ENCODE measurements at regions not wholly inside any gene's neighbourhood (a gene's known extent, or its start where the extent isn't known, plus 50 kb on each side); places are given as distances from the start of the nearest gene placed in this dataset.
"Not testable (repeated sequence)": the region's sequence is repeated elsewhere in the genome, so short reads cannot be mapped to it uniquely, and the experiment has no call there.

GRCh38 chr5:62886603-62887315 is 308.1 kb downstream of the LRRC70 start:
- Histone ChIP-seq H2AFZ (ENCODE audit: low read depth, low read length) (no peak overlapping the region), H3K4me3 (ENCODE audit: low read length) (no peak overlapping the region), H3K4me1 (ENCODE audit: insufficient read depth, low read length) (no peaks in the 10 kb centered on the region), H3K36me3 (ENCODE audit: insufficient read depth, low read length) (no peaks in the 10 kb centered on the region), H3K9me3 (ENCODE audit: low read length) (no peaks in the 10 kb centered on the region), H3K27me3 (ENCODE audit: insufficient read depth, low read length) (no peaks in the 10 kb centered on the region)

DNA sequence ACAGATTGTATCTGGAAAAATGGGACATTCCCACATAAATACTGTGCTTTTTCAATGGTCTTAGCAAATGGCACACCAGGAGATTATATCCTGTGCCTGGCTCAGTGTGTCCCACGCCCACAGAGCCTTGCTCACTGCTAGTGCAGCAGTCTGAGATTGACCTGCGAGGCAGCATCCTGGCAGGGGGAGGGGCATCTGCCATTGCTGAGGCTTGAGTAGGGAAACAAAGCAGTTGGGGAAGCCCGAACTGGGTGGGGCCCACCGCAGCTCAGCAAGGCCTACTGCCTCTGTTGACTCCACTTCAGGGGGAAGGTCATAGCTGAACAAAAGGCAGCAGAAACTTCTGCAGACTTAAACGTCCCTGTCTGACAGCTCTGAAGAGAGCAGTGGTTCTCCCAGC is 258.7 kb downstream of the LRRC70 start:
- not testable (repeated sequence) for H3K9me3 ChIP-seq (ENCODE audit: low read length); H3K36me3 ChIP-seq (ENCODE audit: insufficient read depth, low read length); H3K4me3 ChIP-seq (ENCODE audit: low read length)

GRCh38 chr5:62829604-62829986 is 251.0 kb downstream of the LRRC70 start:
- no peaks in the 10 kb centered on the region for H3K36me3 ChIP-seq (ENCODE audit: insufficient read depth, low read length)
- H3K4me3 ChIP-seq (ENCODE audit: low read length): no peak overlapping the region
- H3K9me3 ChIP-seq (ENCODE audit: low read length): no peaks in the 10 kb centered on the region

More for the DNA sequence above, 258.7 kb downstream of the LRRC70 start:
- H3K4me1 ChIP-seq (ENCODE audit: insufficient read depth, low read length); H3K27me3 ChIP-seq (ENCODE audit: insufficient read depth, low read length); H2AFZ ChIP-seq (ENCODE audit: low read depth, low read length): not testable (repeated sequence)

DNA sequence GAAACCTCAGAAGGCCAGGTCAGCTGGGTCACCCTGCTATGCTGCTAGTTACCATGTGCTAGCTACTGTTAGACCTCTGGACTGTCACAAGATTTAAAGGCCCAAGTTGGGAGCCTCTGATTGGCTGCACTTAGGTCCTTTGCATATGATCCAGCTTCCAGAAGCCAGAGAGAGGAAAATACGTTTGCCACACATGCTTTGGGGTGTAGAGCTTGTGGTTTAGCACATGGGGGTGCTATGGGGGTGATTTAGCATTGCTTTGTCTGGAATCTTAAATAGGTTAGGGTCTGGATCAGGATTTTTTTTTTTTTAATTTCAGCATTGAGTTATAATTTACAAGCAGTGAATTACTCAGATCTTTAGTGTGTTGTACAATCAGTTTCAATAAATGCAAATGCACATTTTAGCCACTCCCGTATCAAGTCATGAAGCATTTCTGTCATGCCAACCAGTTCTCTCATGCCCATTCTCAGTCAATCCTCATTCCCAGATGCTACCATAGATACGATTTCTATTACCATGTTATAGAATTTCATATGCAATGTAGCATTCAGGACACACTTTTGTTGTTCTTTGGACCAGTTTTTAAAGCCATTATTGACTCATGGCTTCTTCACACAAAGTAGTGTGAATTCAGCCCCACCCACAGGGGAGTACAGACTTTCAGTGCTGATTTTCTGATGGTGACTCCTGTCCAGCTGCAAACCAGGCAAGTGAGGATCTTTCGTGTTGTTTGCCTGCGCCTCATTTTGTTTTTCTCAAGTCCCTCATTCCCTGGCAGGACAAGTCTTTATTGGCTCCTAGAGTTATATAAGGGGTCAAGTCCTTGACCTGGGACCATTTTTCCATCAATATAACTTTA is 250.4 kb downstream of the LRRC70 start:
- Histone ChIP-seq H3K9me3 (ENCODE audit: low read length) (no peaks in the 10 kb centered on the region), H2AFZ (ENCODE audit: low read depth, low read length) (no peak overlapping the region), H3K4me3 (ENCODE audit: low read length) (no peak overlapping the region), H3K27me3 (ENCODE audit: insufficient read depth, low read length) (no peaks in the 10 kb centered on the region), H3K36me3 (ENCODE audit: insufficient read depth, low read length) (no peaks in the 10 kb centered on the region), H3K4me1 (ENCODE audit: insufficient read depth, low read length) (no peaks in the 10 kb centered on the region)

More at GRCh38 chr5:62829604-62829986, 251.0 kb downstream of the LRRC70 start:
- no peaks in the 10 kb centered on the region for H3K27me3 ChIP-seq (ENCODE audit: insufficient read depth, low read length)
- H3K4me1 ChIP-seq (ENCODE audit: insufficient read depth, low read length): no peaks in the 10 kb centered on the region
- H2AFZ ChIP-seq (ENCODE audit: low read depth, low read length): no peak overlapping the region

DNA sequence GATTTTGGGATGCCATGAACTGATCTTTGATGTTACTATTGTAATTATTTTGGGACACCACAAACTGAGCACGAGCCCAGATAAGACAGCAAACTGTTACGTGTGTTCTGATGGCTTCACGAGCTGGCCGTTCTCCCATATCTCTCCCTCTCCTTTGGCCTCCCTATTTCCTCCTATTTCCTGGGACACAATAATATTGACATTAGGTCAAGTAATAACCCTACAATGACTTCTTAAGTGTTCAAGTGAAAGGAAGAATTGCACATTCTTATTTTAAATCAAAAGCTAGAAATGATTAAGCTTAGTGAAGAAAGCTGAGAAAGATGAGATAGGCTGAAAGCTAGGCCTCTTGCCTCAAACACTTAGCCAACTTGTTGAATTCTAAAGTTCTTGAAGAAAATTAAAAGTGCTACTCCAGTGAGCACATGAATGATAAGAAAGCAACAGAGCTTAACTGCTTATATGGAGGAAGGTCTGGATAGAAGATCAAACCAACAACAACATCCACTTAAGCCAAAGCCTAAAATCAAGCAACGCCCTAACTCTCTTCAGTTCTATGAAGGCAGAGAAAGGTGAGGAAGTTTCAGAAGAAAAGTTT is 247.1 kb downstream of the LRRC70 start:
- Histone ChIP-seq H3K4me3 (ENCODE audit: low read length) (no peak overlapping the region), H3K36me3 (ENCODE audit: insufficient read depth, low read length) (no peaks in the 10 kb centered on the region), H3K4me1 (ENCODE audit: insufficient read depth, low read length) (no peaks in the 10 kb centered on the region), H3K9me3 (ENCODE audit: low read length) (no peaks in the 10 kb centered on the region), H2AFZ (ENCODE audit: low read depth, low read length) (no peak overlapping the region), H3K27me3 (ENCODE audit: insufficient read depth, low read length) (no peaks in the 10 kb centered on the region)

GRCh38 chr5:62824936-62825335 is 246.3 kb downstream of the LRRC70 start:
- Histone ChIP-seq H3K4me1 (ENCODE audit: insufficient read depth, low read length) (no peaks in the 10 kb centered on the region), H3K9me3 (ENCODE audit: low read length) (no peaks in the 10 kb centered on the region), H3K36me3 (ENCODE audit: insufficient read depth, low read length) (no peaks in the 10 kb centered on the region), H2AFZ (ENCODE audit: low read depth, low read length) (no peak overlapping the region), H3K4me3 (ENCODE audit: low read length) (no peak overlapping the region), H3K27me3 (ENCODE audit: insufficient read depth, low read length) (no peaks in the 10 kb centered on the region)

DNA sequence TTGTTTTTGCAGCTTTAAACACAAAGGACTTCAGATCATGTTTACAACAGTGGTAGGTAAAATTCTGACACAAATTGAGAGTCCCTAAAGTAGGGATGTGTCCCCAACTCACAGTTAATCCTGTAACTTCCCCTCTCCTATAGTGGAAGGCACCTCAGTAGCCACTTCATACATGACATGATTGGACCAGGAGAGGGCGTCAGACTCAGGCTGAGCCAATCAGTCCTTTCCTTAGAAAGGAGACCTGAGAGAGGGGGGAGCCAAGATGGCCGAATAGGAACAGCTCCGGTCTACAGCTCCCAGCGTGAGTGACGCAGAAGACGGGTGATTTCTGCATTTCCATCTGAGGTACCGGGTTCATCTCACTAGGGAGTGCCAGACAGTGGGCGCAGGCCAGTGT is 238.4 kb downstream of the LRRC70 start:
- H3K4me3 ChIP-seq (ENCODE audit: low read length); H3K9me3 ChIP-seq (ENCODE audit: low read length); H3K36me3 ChIP-seq (ENCODE audit: insufficient read depth, low read length); H3K4me1 ChIP-seq (ENCODE audit: insufficient read depth, low read length); H3K27me3 ChIP-seq (ENCODE audit: insufficient read depth, low read length); H2AFZ ChIP-seq (ENCODE audit: low read depth, low read length): not testable (repeated sequence)

GRCh38 chr5:62814991-62815390 is 236.4 kb downstream of the LRRC70 start:
- Histone ChIP-seq H3K4me1 (ENCODE audit: insufficient read depth, low read length) (no peaks in the 10 kb centered on the region), H3K36me3 (ENCODE audit: insufficient read depth, low read length) (no peaks in the 10 kb centered on the region), H3K27me3 (ENCODE audit: insufficient read depth, low read length) (no peaks in the 10 kb centered on the region), H3K9me3 (ENCODE audit: low read length) (no peaks in the 10 kb centered on the region), H3K4me3 (ENCODE audit: low read length) (no peak overlapping the region), H2AFZ (ENCODE audit: low read depth, low read length) (no peak overlapping the region)

DNA sequence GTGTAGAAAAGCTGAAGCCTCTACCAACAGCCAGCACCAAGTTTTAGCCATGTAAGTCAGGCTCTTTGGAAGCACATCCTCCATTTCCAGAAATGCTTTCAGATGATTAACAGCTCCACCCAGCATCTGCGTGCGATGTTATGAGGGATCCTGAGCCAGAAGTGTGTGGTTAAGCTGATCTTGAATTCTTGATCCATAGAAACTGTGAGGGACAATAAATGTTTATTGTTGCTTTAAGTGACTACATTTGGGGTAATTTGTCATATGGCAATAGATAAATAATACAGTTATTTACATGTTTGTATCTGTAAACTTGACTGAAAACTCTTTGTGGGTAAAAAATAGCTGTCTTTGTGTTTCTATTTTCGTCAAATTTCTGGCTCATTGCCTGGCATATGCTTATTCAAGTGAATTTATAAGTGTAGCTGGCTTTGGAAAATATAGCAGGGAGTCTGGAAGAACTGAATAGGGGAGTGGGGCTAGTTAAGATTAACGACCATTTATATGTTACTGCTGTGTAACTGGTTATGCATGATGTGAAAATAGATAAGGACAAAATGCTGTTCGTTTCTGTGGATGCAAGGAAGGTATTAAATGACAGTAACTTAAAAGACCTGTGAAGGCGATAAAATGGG is 234.1 kb downstream of the LRRC70 start:
- Histone ChIP-seq H3K4me3 (ENCODE audit: low read length) (no peak overlapping the region), H3K36me3 (ENCODE audit: insufficient read depth, low read length) (no peaks in the 10 kb centered on the region), H2AFZ (ENCODE audit: low read depth, low read length) (no peak overlapping the region), H3K9me3 (ENCODE audit: low read length) (no peaks in the 10 kb centered on the region), H3K4me1 (ENCODE audit: insufficient read depth, low read length) (no peaks in the 10 kb centered on the region), H3K27me3 (ENCODE audit: insufficient read depth, low read length) (no peaks in the 10 kb centered on the region)

- H3K4me3 ChIP-seq (ENCODE audit: low read length); H2AFZ ChIP-seq (ENCODE audit: low read depth, low read length); H3K4me1 ChIP-seq (ENCODE audit: insufficient read depth, low read length); H3K9me3 ChIP-seq (ENCODE audit: low read length); H3K36me3 ChIP-seq (ENCODE audit: insufficient read depth, low read length); H3K27me3 ChIP-seq (ENCODE audit: insufficient read depth, low read length): not testable (repeated sequence)
Measured at GRCh38 chr5:62804819-62805218, 226.2 kb downstream of the LRRC70 start.

- no peak overlapping the region for H2AFZ ChIP-seq (ENCODE audit: low read depth, low read length)
- H3K36me3 ChIP-seq (ENCODE audit: insufficient read depth, low read length): no peaks in the 10 kb centered on the region
- H3K4me3 ChIP-seq (ENCODE audit: low read length): no peak overlapping the region
- no peaks in the 10 kb centered on the region for H3K27me3 ChIP-seq (ENCODE audit: insufficient read depth, low read length)
- H3K4me1 ChIP-seq (ENCODE audit: insufficient read depth, low read length): no peaks in the 10 kb centered on the region
- no peaks in the 10 kb centered on the region for H3K9me3 ChIP-seq (ENCODE audit: low read length)
Measured at GRCh38 chr5:62795926-62796325, 217.3 kb downstream of the LRRC70 start.

DNA sequence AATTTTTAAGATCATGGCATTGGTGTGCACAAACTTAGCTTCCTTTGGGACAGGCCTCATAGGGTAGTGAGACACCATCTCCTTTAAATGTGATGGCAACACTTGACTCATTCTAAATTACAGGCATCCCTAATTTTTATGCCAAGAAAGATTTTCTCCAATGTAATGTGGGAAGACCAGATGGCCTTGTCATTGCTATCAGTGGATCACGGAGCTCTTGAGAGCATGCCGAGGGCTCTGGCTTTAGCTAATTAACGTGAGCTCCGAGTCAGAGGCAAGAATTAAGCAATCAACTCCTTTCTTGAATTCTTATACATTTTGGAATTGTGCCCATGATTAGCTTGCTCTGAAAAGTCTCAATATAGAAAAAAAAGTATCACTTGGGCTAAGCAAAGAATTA is 215.8 kb downstream of the LRRC70 start:
- Histone ChIP-seq H3K36me3 (ENCODE audit: insufficient read depth, low read length) (no peaks in the 10 kb centered on the region), H3K4me1 (ENCODE audit: insufficient read depth, low read length) (no peaks in the 10 kb centered on the region), H3K4me3 (ENCODE audit: low read length) (no peak overlapping the region), H3K9me3 (ENCODE audit: low read length) (no peaks in the 10 kb centered on the region), H3K27me3 (ENCODE audit: insufficient read depth, low read length) (no peaks in the 10 kb centered on the region), H2AFZ (ENCODE audit: low read depth, low read length) (no peak overlapping the region)

GRCh38 chr5:62791059-62791458 is 212.4 kb downstream of the LRRC70 start:
- H3K27me3 ChIP-seq (ENCODE audit: insufficient read depth, low read length): no peaks in the 10 kb centered on the region
- no peaks in the 10 kb centered on the region for H3K36me3 ChIP-seq (ENCODE audit: insufficient read depth, low read length)
- no peak overlapping the region for H2AFZ ChIP-seq (ENCODE audit: low read depth, low read length)
- H3K4me1 ChIP-seq (ENCODE audit: insufficient read depth, low read length): no peaks in the 10 kb centered on the region
- H3K4me3 ChIP-seq (ENCODE audit: low read length): no peak overlapping the region
- no peaks in the 10 kb centered on the region for H3K9me3 ChIP-seq (ENCODE audit: low read length)

All from neuron (in vitro differentiated cells).